ENCODE measurements at regions not wholly inside any gene's neighbourhood (a gene's known extent, or its start where the extent isn't known, plus 50 kb on each side); places are given as distances from the start of the nearest gene placed in this dataset.

DNA sequence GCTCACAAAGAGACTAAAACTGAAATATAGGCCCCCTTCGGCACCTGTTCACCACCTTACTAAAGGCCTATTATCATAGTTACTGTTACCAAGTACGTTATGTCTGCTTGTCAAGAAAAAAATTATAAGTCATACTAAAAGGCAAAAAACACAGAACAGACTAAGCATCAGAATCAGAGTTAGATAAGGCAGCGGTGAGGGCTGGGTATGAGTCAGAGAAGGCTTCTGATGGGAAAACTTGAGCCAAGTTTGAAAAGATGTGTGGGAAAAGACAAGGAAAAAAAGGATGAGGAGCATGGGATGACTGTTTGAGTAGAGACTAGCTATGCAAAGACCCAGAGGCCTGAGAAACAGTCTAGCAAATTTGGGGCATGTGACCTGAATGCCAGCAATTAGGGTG lies 387.2 kb upstream of the SGO1 start:
- intact Hi-C loops (cut with micrococcal nuclease): no loop called here
- no peak overlapping the region for H3K4me2 ChIP-seq (ENCODE audit: low read length)
- ChIA-PET RAD21 (ENCODE audit: low non-redundant PET in 1 of 2, low total read pairs in 2 of 2, uncharacterized antibody in 2 of 2, unreplicated experiment in 2 of 2) (no interaction called here), POLR2A (no interaction called here), CTCF (no interaction called here)
- no peaks in the 10 kb centered on the region for H3K79me2 ChIP-seq (ENCODE audit: insufficient read depth, low read length)
- H3K4me3 ChIP-seq (replicated peaks in 1 of 2; ENCODE audit: low read depth in 1 of 2, low read length in 2 of 2): no peak overlapping the region
- no peaks in the 10 kb centered on the region for H4K20me1 ChIP-seq (ENCODE audit: insufficient read depth)
- H3K9me2 ChIP-seq (ENCODE audit: insufficient read depth): no peaks in the 10 kb centered on the region
- no peaks in the 10 kb centered on the region for H3K27me3 ChIP-seq (ENCODE audit: insufficient read depth, low read length)
- H3K4me1 ChIP-seq (ENCODE audit: control insufficient read depth in 1 of 2, insufficient read depth in 2 of 2, low read length in 2 of 2): no peaks in the 10 kb centered on the region
- BruUV-seq (replicated peaks): no TSS peak
- TF ChIP-seq EGR1 (IDR thresholded peaks at IDR 0.05; ENCODE audit: low read depth) (no peak), SIN3A (IDR thresholded peaks at IDR 0.05; ENCODE audit: low read depth) (no peak), SP1 (IDR thresholded peaks at IDR 0.05; ENCODE audit: low read depth) (no peak)
- TF ChIP-seq, protein P1, sequence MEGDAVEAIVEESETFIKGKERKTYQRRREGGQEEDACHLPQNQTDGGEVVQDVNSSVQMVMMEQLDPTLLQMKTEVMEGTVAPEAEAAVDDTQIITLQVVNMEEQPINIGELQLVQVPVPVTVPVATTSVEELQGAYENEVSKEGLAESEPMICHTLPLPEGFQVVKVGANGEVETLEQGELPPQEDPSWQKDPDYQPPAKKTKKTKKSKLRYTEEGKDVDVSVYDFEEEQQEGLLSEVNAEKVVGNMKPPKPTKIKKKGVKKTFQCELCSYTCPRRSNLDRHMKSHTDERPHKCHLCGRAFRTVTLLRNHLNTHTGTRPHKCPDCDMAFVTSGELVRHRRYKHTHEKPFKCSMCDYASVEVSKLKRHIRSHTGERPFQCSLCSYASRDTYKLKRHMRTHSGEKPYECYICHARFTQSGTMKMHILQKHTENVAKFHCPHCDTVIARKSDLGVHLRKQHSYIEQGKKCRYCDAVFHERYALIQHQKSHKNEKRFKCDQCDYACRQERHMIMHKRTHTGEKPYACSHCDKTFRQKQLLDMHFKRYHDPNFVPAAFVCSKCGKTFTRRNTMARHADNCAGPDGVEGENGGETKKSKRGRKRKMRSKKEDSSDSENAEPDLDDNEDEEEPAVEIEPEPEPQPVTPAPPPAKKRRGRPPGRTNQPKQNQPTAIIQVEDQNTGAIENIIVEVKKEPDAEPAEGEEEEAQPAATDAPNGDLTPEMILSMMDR (IDR thresholded peaks at IDR 0.05 in 2 of 3, conservative IDR thresholded peaks at IDR 0.05 in 1 of 3; ENCODE audit: borderline replicate concordance in 1 of 3, insufficient read depth in 1 of 3, low read depth in 2 of 3, low read length in 2 of 3): no peak
- no peaks in the 10 kb centered on the region for H3K36me3 ChIP-seq (ENCODE audit: control insufficient read depth in 1 of 2, insufficient read depth in 2 of 2, low read length in 2 of 2)
- DNase-seq (ENCODE audit: low read depth, low spot score) (no peak), ATAC-seq (no peak)
- H3K9ac ChIP-seq (ENCODE audit: low read length): no peak overlapping the region
- no peak overlapping the region for H2AFZ ChIP-seq (ENCODE audit: low read depth, low read length, poor library complexity, severe bottlenecking)
- peaks cover 6 to 11% of the 10 kb centered on the region in 2 experiments; a peak in 2 of 4 replicates for H3K9me3 ChIP-seq (ENCODE audit: control insufficient read depth in 1 of 2, insufficient read depth in 1 of 2, low read depth in 1 of 2, low read length in 2 of 2)
- no peak overlapping the region for H3K27ac ChIP-seq (ENCODE audit: low read depth, low read length)

GRCh38 chr3:20572473-20572872 lies 386.5 kb upstream of the SGO1 start:
- Histone ChIP-seq H3K9me2 (ENCODE audit: insufficient read depth) (no peaks in the 10 kb centered on the region), H3K27me3 (ENCODE audit: insufficient read depth, low read length) (no peaks in the 10 kb centered on the region), H3K4me1 (ENCODE audit: control insufficient read depth in 1 of 2, insufficient read depth in 2 of 2, low read length in 2 of 2) (no peaks in the 10 kb centered on the region), H3K27ac (ENCODE audit: low read depth, low read length) (no peak overlapping the region), H3K9me3 (ENCODE audit: control insufficient read depth in 1 of 2, insufficient read depth in 1 of 2, low read depth in 1 of 2, low read length in 2 of 2) (peaks cover 6 to 7% of the 10 kb centered on the region in 2 experiments; a peak in 2 of 4 replicates), H3K9ac (ENCODE audit: low read length) (no peak overlapping the region), H2AFZ (ENCODE audit: low read depth, low read length, poor library complexity, severe bottlenecking) (no peak overlapping the region), H3K4me3 (replicated peaks in 1 of 2; ENCODE audit: low read depth in 1 of 2, low read length in 2 of 2) (no peak overlapping the region), H3K36me3 (ENCODE audit: control insufficient read depth in 1 of 2, insufficient read depth in 2 of 2, low read length in 2 of 2) (no peaks in the 10 kb centered on the region), H3K4me2 (ENCODE audit: low read length) (no peak overlapping the region), H3K79me2 (ENCODE audit: insufficient read depth, low read length) (no peaks in the 10 kb centered on the region), H4K20me1 (ENCODE audit: insufficient read depth) (no peaks in the 10 kb centered on the region)
- no peak for TF ChIP-seq CBX3 (IDR thresholded peaks at IDR 0.05; ENCODE audit: low read depth)
- TF ChIP-seq ELF1 (IDR thresholded peaks at IDR 0.05; ENCODE audit: borderline replicate concordance, low read depth): no peak
- no peak for TF ChIP-seq POLR2AphosphoS5 (IDR thresholded peaks at IDR 0.05; ENCODE audit: low read depth, low read length)
- TF ChIP-seq ZFX (IDR thresholded peaks at IDR 0.05): no peak
- no peak for TF ChIP-seq FOSL1 (IDR thresholded peaks at IDR 0.05; ENCODE audit: low read depth)
- no peak for DNase-seq (ENCODE audit: low read depth, low spot score)
- RAD21 ChIA-PET (ENCODE audit: low non-redundant PET in 1 of 2, low total read pairs in 2 of 2, uncharacterized antibody in 2 of 2, unreplicated experiment in 2 of 2): no interaction called here
- intact Hi-C loops (cut with micrococcal nuclease): no loop called here
- BruUV-seq (replicated peaks): no TSS peak
- CTCF ChIA-PET: no interaction called here
- POLR2A ChIA-PET: no interaction called here
- ATAC-seq: no peak

Measured in HCT116 (cell line).